Endothelial cell of umbilical vein (primary cell): ENCODE measurements at regions not wholly inside any gene's neighbourhood (a gene's known extent, or its start where the extent isn't known, plus 50 kb on each side); places are given as distances from the start of the nearest gene placed in this dataset.

Experiments used
- BruUV-seq: library from RNA; stranded (reverse); fragments of 400-500 nt; replicated peaks from 2 replicates; lab custom pipeline; 2021; lab: Mats Ljungman, UMichigan
- CTCF ChIA-PET: fragments of 300-600, 350-600 bp; sonication (Branson Sonifier 250); formaldehyde crosslinking; loops from one replicate; lab custom pipeline; 2021; ENCODE audit warnings: antibody characterized with exemption, inconsistent platforms; lab: Charles Lee
- POLR2A ChIA-PET: fragments of 300-600, 350-600 bp; sonication (Branson Sonifier 250); formaldehyde crosslinking; loops from one replicate; lab custom pipeline; 2021; ENCODE audit warnings: antibody characterized with exemption, inconsistent platforms; lab: Charles Lee
- DNase-seq: peaks from one replicate; pipeline ENCODE4 v3.0.0-alpha.2; 2011; ENCODE audit warnings: low read depth, low spot score
- FAIRE-seq: peaks from 2 replicates; lab custom pipeline; 2011; peaks lifted over from hg19 to GRCh38; lab: Jason Lieb, UNC
- H2AFZ ChIP-seq: 2 replicates; pipeline ENCODE4 v1.6.0; 2012; ENCODE audit warnings: low read depth, low read length, control low read depth, inconsistent platforms
- H3K27ac ChIP-seq: 2 replicates; pipeline ENCODE4 v1.5.1; 2011; ENCODE audit warnings: low read depth, mild to moderate bottlenecking, control low read depth, low read length, moderate library complexity; ENCODE audit not compliant: insufficient read depth
- H3K27me3 ChIP-seq, 2 experiments: 2 replicates each; pipeline versions ENCODE4 v1.6.0 to v1.6.1; 2011; ENCODE audit warnings: low read length in 2 of 2, mixed read lengths in 1 of 2; ENCODE audit not compliant: control insufficient read depth in 2 of 2, insufficient read depth in 2 of 2
- H3K36me3 ChIP-seq, 2 experiments: 2 replicates in 1 of 2; 3 replicates in 1 of 2; pipeline ENCODE4 v1.5.1; 2011; ENCODE audit warnings: low read length in 2 of 2, mild to moderate bottlenecking in 1 of 2, moderate library complexity in 1 of 2; ENCODE audit not compliant: control insufficient read depth in 2 of 2, insufficient read depth in 2 of 2; ENCODE audit errors: extremely low read depth in 1 of 2
- H3K4me1 ChIP-seq: 3 replicates; pipeline ENCODE4 v1.5.1; 2011; ENCODE audit warnings: mild to moderate bottlenecking, low read length; ENCODE audit not compliant: control insufficient read depth, insufficient read depth; ENCODE audit errors: extremely low read depth
- H3K4me2 ChIP-seq: 2 replicates; pipeline ENCODE4 v1.6.1; 2011; ENCODE audit warnings: low read length, control low read depth, mixed read lengths; ENCODE audit not compliant: insufficient read depth
- H3K4me3 ChIP-seq, 3 experiments: fragments of 200-600 bp in 1 of 3; sonication (generic), shearing (Covaris generic) in 1 of 3; replicated peaks in 1 of 3; 2 replicates each; pipeline ENCODE4 v1.5.1; 2011 to 2016; ENCODE audit warnings: control low read depth in 3 of 3, low read length in 3 of 3, mild to moderate bottlenecking in 2 of 3, inconsistent platforms in 1 of 3, low read depth in 1 of 3, moderate library complexity in 1 of 3; ENCODE audit not compliant: insufficient read depth in 1 of 3
- H3K79me2 ChIP-seq: 2 replicates; pipeline ENCODE4 v1.6.0; 2012; ENCODE audit warnings: low read length, inconsistent platforms; ENCODE audit not compliant: control insufficient read depth, insufficient read depth
- H3K9ac ChIP-seq: replicated peaks from 2 replicates; pipeline ENCODE3; 2011; ENCODE audit warnings: low read length, control low read depth; ENCODE audit not compliant: insufficient read depth; ENCODE audit errors: extremely low read depth
- H3K9me1 ChIP-seq: replicated peaks from 3 replicates; pipeline ENCODE4 v1.6.0; 2011; ENCODE audit warnings: mild to moderate bottlenecking, low read length; ENCODE audit not compliant: control insufficient read depth, insufficient read depth; ENCODE audit errors: extremely low read depth
- H3K9me3 ChIP-seq: replicated peaks from 2 replicates; pipeline ENCODE4 v1.5.1; 2012; ENCODE audit warnings: low read length, inconsistent platforms; ENCODE audit not compliant: control insufficient read depth, insufficient read depth
- H4K20me1 ChIP-seq: replicated peaks from 2 replicates; pipeline ENCODE3; 2011; ENCODE audit warnings: mild to moderate bottlenecking, low read length; ENCODE audit not compliant: control insufficient read depth, insufficient read depth; ENCODE audit errors: extremely low read depth
- EZH2 ChIP-seq: IDR thresholded peaks from 2 replicates; pipeline ENCODE4 v1.6.1; 2012; ENCODE audit warnings: borderline replicate concordance, low read depth, mild to moderate bottlenecking, moderate library complexity, low read length, inconsistent platforms; ENCODE audit not compliant: severe bottlenecking
- FOS ChIP-seq: IDR thresholded peaks from 2 replicates; pipeline ENCODE4 v1.6.1; 2011; ENCODE audit warnings: mild to moderate bottlenecking, low read length, moderate library complexity, borderline replicate concordance; ENCODE audit not compliant: insufficient read depth
- GATA2 ChIP-seq: IDR thresholded peaks from 2 replicates; pipeline ENCODE4 v1.7.0; 2011; ENCODE audit warnings: low read depth, mild to moderate bottlenecking, moderate library complexity, mixed read lengths, low read length; ENCODE audit not compliant: insufficient read length, insufficient read depth
- JUN ChIP-seq: IDR thresholded peaks from 2 replicates; pipeline ENCODE4 v1.6.1; 2011; ENCODE audit warnings: borderline replicate concordance, low read depth; ENCODE audit not compliant: insufficient read length, insufficient read depth
- MAX ChIP-seq: IDR thresholded peaks from 2 replicates; pipeline ENCODE4 v1.6.1; 2011; ENCODE audit not compliant: insufficient read depth, insufficient read length
- MYC ChIP-seq: IDR thresholded peaks from one replicate; pipeline ENCODE4 v1.6.1; 2011; ENCODE audit warnings: mild to moderate bottlenecking, low read depth, low read length
- POLR2A ChIP-seq: IDR thresholded peaks from 2 replicates; pipeline ENCODE4 v1.6.1; 2012; ENCODE audit warnings: low read depth, mild to moderate bottlenecking, control low read depth, low read length
- POLR2AphosphoS5 ChIP-seq: IDR thresholded peaks from 2 replicates; pipeline ENCODE4 v1.6.1; 2012; ENCODE audit warnings: low read depth, mild to moderate bottlenecking, control low read depth, low read length, moderate library complexity; ENCODE audit not compliant: insufficient read depth
- dilution Hi-C: fragments of 300-500 bp; cut with MboI; formaldehyde crosslinking; loops from one replicate; pipeline ENCODE4 v1.15.0; 2019; ENCODE audit warnings: low sequenced_read_pairs; ENCODE audit not compliant: extremely low pct_ligation_motif_present
- intact Hi-C: fragments of 100-400 bp; cut with micrococcal nuclease; formaldehyde crosslinking; loops from one replicate; pipeline ENCODE4 v1.10.0; 2022
- TF ChIP-seq, protein P1 (sequence below), 2 donors: IDR thresholded peaks; 1 replicate in 1 of 2; 2 replicates in 1 of 2; pipeline ENCODE4 v1.5.1; 2011; ENCODE audit warnings: low read length in 2 of 2, mild to moderate bottlenecking in 2 of 2, moderate library complexity in 2 of 2, control low read depth in 1 of 2, inconsistent platforms in 1 of 2, low read depth in 1 of 2; ENCODE audit not compliant: insufficient read depth in 1 of 2; ENCODE audit errors: extremely low read depth in 1 of 2

GRCh38 chr4:27635936-27636913 is 775.6 kb downstream of the STIM2 start:
- no peak for DNase-seq
- H3K27me3 ChIP-seq, result no peaks in the 10 kb centered on the region
- H3K9me1 ChIP-seq, result no peaks in the 10 kb centered on the region
- POLR2A ChIA-PET, result no interaction called here
- BruUV-seq, result no TSS peak
- H3K4me1 ChIP-seq, result no peaks in the 10 kb centered on the region
- no peak overlapping the region for H3K27ac ChIP-seq
- H3K9me3 ChIP-seq, result peaks cover 3% of the 10 kb centered on the region
- TF ChIP-seq POLR2A (no peak), FOS (no peak), POLR2AphosphoS5 (no peak), MYC (no peak), EZH2 (no peak), JUN (no peak), GATA2 (no peak), MAX (no peak)
- TF ChIP-seq, protein P1, sequence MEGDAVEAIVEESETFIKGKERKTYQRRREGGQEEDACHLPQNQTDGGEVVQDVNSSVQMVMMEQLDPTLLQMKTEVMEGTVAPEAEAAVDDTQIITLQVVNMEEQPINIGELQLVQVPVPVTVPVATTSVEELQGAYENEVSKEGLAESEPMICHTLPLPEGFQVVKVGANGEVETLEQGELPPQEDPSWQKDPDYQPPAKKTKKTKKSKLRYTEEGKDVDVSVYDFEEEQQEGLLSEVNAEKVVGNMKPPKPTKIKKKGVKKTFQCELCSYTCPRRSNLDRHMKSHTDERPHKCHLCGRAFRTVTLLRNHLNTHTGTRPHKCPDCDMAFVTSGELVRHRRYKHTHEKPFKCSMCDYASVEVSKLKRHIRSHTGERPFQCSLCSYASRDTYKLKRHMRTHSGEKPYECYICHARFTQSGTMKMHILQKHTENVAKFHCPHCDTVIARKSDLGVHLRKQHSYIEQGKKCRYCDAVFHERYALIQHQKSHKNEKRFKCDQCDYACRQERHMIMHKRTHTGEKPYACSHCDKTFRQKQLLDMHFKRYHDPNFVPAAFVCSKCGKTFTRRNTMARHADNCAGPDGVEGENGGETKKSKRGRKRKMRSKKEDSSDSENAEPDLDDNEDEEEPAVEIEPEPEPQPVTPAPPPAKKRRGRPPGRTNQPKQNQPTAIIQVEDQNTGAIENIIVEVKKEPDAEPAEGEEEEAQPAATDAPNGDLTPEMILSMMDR (IDR thresholded peaks at IDR 0.05; ENCODE audit: extremely low read depth in 1 of 2, insufficient read depth in 1 of 2, low read depth in 1 of 2, low read length in 2 of 2), result no peak
- no peak overlapping the region for H3K9ac ChIP-seq
- H4K20me1 ChIP-seq, result no peaks in the 10 kb centered on the region
- dilution Hi-C loops (no loop called here), intact Hi-C loops (no loop called here)
- no peak overlapping the region for H3K4me3 ChIP-seq
- no peak overlapping the region for H2AFZ ChIP-seq
- CTCF ChIA-PET, result no interaction called here
- H3K79me2 ChIP-seq, result no peaks in the 10 kb centered on the region
- no peaks in the 10 kb centered on the region for H3K36me3 ChIP-seq
- no peak for FAIRE-seq
- H3K4me2 ChIP-seq, result no peak overlapping the region
